Liver (tissue), 8 donors: ENCODE measurements at regions not wholly inside any gene's neighbourhood (a gene's known extent, or its start where the extent isn't known, plus 50 kb on each side); places are given as distances from the start of the nearest gene placed in this dataset.

Experiments
- DNase-seq: peaks from one replicate; pipeline ENCODE4 v3.0.0-alpha.2; 2017; ENCODE audit warnings: low spot score
- H3K27ac ChIP-seq, 2 donors: one replicate each; pipeline ENCODE4 v1.7.0; 2013; ENCODE audit warnings: inconsistent platforms in 2 of 2, low read length in 2 of 2, control low read depth in 1 of 2, low read depth in 1 of 2, mild to moderate bottlenecking in 1 of 2
- H3K27me3 ChIP-seq, 4 donors: one replicate each; pipeline versions ENCODE4 v1.6.1 to v1.7.0; 2013; ENCODE audit warnings: low read length in 3 of 4, inconsistent platforms in 1 of 4, mild to moderate bottlenecking in 1 of 4, moderate library complexity in 1 of 4; ENCODE audit not compliant: control insufficient read depth in 4 of 4, insufficient read depth in 4 of 4
- H3K36me3 ChIP-seq, 4 donors: one replicate each; pipeline versions ENCODE4 v1.6.1 to v1.7.0; 2013; ENCODE audit warnings: low read length in 3 of 4, mild to moderate bottlenecking in 3 of 4, low read depth in 1 of 4, moderate library complexity in 1 of 4; ENCODE audit not compliant: control insufficient read depth in 4 of 4, insufficient read depth in 3 of 4
- H3K4me1 ChIP-seq, 4 donors: one replicate each; pipeline versions ENCODE4 v1.6.1 to v1.7.0; 2013; ENCODE audit warnings: low read length in 3 of 4, mild to moderate bottlenecking in 3 of 4, moderate library complexity in 1 of 4; ENCODE audit not compliant: control insufficient read depth in 4 of 4, insufficient read depth in 4 of 4
- H3K4me3 ChIP-seq, 3 donors: one replicate each; pipeline versions ENCODE4 v1.6.1 to v1.7.0; 2013; ENCODE audit warnings: low read length in 3 of 3, control low read depth in 1 of 3, low read depth in 1 of 3, mild to moderate bottlenecking in 1 of 3
- H3K9ac ChIP-seq, 2 donors: one replicate each; pipeline ENCODE4 v1.7.0; 2013; ENCODE audit warnings: low read length in 2 of 2, mild to moderate bottlenecking in 2 of 2, moderate library complexity in 2 of 2, control low read depth in 1 of 2, low read depth in 1 of 2
- H3K9me3 ChIP-seq, 4 donors: one replicate each; pipeline versions ENCODE4 v1.6.1 to v1.7.0; 2013; ENCODE audit warnings: low read length in 3 of 4; ENCODE audit not compliant: control insufficient read depth in 4 of 4
- ATF3 ChIP-seq: IDR thresholded peaks from 2 replicates; pipeline ENCODE4 v1.6.1; 2016; ENCODE audit warnings: antibody characterized with exemption
- CTCF ChIP-seq: fragments of 150-350 bp; IDR thresholded peaks from 2 replicates; pipeline ENCODE4 v1.5.1; 2017; ENCODE audit warnings: improper control_type of control experiment, low read depth, low read length; ENCODE audit not compliant: missing input control
- EGR1 ChIP-seq, 2 donors: IDR thresholded peaks; 2 replicates each; pipeline ENCODE4 v1.6.1; 2016 to 2018; ENCODE audit warnings: antibody characterized with exemption in 2 of 2, low read depth in 2 of 2
- FOXA1 ChIP-seq: IDR thresholded peaks from 2 replicates; pipeline ENCODE4 v1.6.1; 2016; ENCODE audit warnings: antibody characterized with exemption
- FOXA2 ChIP-seq: IDR thresholded peaks from 2 replicates; pipeline ENCODE4 v1.6.1; 2016; ENCODE audit warnings: antibody characterized with exemption
- GABPA ChIP-seq, 2 donors: IDR thresholded peaks in 1 of 2; conservative IDR thresholded peaks in 1 of 2; 2 replicates each; pipeline ENCODE4 v1.6.1; 2016; ENCODE audit warnings: antibody characterized with exemption in 2 of 2, mild to moderate bottlenecking in 1 of 2, moderate library complexity in 1 of 2
- HNF4A ChIP-seq, 2 donors: conservative IDR thresholded peaks; 2 replicates each; pipeline ENCODE4 v1.6.1; 2016; ENCODE audit warnings: antibody characterized with exemption in 2 of 2, mild to moderate bottlenecking in 2 of 2
- HNF4G ChIP-seq: IDR thresholded peaks from 2 replicates; pipeline ENCODE4 v1.6.1; 2016; ENCODE audit warnings: antibody characterized with exemption
- JUND ChIP-seq, 2 donors: IDR thresholded peaks; 2 replicates each; pipeline ENCODE4 v1.6.1; 2016; ENCODE audit warnings: antibody characterized with exemption in 2 of 2
- MAX ChIP-seq: IDR thresholded peaks from 2 replicates; pipeline ENCODE4 v1.6.1; 2016; ENCODE audit warnings: antibody characterized with exemption
- NR2F2 ChIP-seq: IDR thresholded peaks from 2 replicates; pipeline ENCODE4 v1.6.1; 2016; ENCODE audit warnings: antibody characterized with exemption
- RAD21 ChIP-seq, 2 donors: IDR thresholded peaks; 2 replicates each; pipeline ENCODE4 v1.6.1; 2016; ENCODE audit warnings: antibody characterized with exemption in 2 of 2, mild to moderate bottlenecking in 2 of 2
- REST ChIP-seq: IDR thresholded peaks from 2 replicates; pipeline ENCODE4 v1.6.1; 2016; ENCODE audit warnings: antibody characterized with exemption, mild to moderate bottlenecking
- RXRA ChIP-seq, 2 donors: IDR thresholded peaks; 2 replicates each; pipeline ENCODE4 v1.6.1; 2017 to 2018; ENCODE audit warnings: antibody characterized with exemption in 2 of 2, mild to moderate bottlenecking in 1 of 2
- SP1 ChIP-seq: IDR thresholded peaks from 2 replicates; pipeline ENCODE4 v1.6.1; 2018; ENCODE audit warnings: antibody characterized with exemption, mild to moderate bottlenecking
- TAF1 ChIP-seq: conservative IDR thresholded peaks from 2 replicates; pipeline ENCODE4 v1.6.1; 2016; ENCODE audit warnings: antibody characterized with exemption, mild to moderate bottlenecking
- YY1 ChIP-seq: IDR thresholded peaks from 2 replicates; pipeline ENCODE4 v1.6.1; 2016; ENCODE audit warnings: antibody characterized with exemption, mild to moderate bottlenecking
- ZBTB33 ChIP-seq: IDR thresholded peaks from 2 replicates; pipeline ENCODE4 v1.6.1; 2016; ENCODE audit warnings: antibody characterized with exemption
- WGBS: extraction: QIAGEN DNeasy Blood & Tissue Kit; methylation state at CpG from one replicate; pipeline ENCODE4 v1.1.7; 2013; 5-methylcytosine and 5-hydroxymethylcytosine counted together
- donor health status: healthy.
- donor health status: healthy.
- donor health status: healthy.
- donor health status: healthy.
- donor health status: healthy.

- 85% methylated on average over 3 of the region's 3 CpGs for WGBS
- Histone ChIP-seq H3K4me1 (no peaks in the 10 kb centered on the region), H3K9me3 (no peaks in the 10 kb centered on the region), H3K27me3 (no peaks in the 10 kb centered on the region), H3K36me3 (no peaks in the 10 kb centered on the region), H3K4me3 (no peak overlapping the region), H3K27ac (no peak overlapping the region), H3K9ac (no peak overlapping the region)
- no peak for DNase-seq
- TF ChIP-seq EGR1 (IDR thresholded peaks at IDR 0.05; ENCODE audit: low read depth in 2 of 2) (no peak), FOXA1 (no peak), YY1 (no peak), FOXA2 (no peak), REST (no peak), ZBTB33 (no peak), NR2F2 (no peak), RXRA (IDR thresholded peaks at IDR 0.05) (no peak), RAD21 (IDR thresholded peaks at IDR 0.05) (no peak), HNF4A (conservative IDR thresholded peaks at IDR 0.05) (no peak), GABPA (IDR thresholded peaks at IDR 0.05 in 1 of 2, conservative IDR thresholded peaks at IDR 0.05 in 1 of 2) (no peak)
Measured at GRCh38 chr6:139926711-139927110, 552.3 kb upstream of the CITED2 start.

GRCh38 chr6:139925894-139926641, 551.6 kb upstream of the CITED2 start:
- H3K4me1 ChIP-seq, result no peaks in the 10 kb centered on the region
- no peaks in the 10 kb centered on the region for H3K27me3 ChIP-seq
- 68% methylated on average over 11 of the region's 11 CpGs for WGBS
- H3K9me3 ChIP-seq, result no peaks in the 10 kb centered on the region
- no peak overlapping the region for H3K4me3 ChIP-seq
- DNase-seq, result no peak
- no peaks in the 10 kb centered on the region for H3K36me3 ChIP-seq
- H3K27ac ChIP-seq, result no peak overlapping the region
- TF ChIP-seq SP1, result peak; percentile 55
- TF ChIP-seq ATF3, result no peak
- no peak for TF ChIP-seq MAX
- TF ChIP-seq RAD21 (IDR thresholded peaks at IDR 0.05), result no peak
- TF ChIP-seq CTCF, result no peak
- no peak for TF ChIP-seq EGR1 (IDR thresholded peaks at IDR 0.05; ENCODE audit: low read depth in 2 of 2)
- peak in 1 of 2 donors; percentile 15 for TF ChIP-seq JUND (IDR thresholded peaks at IDR 0.05)
- TF ChIP-seq ZBTB33, result no peak
- TF ChIP-seq FOXA2, result no peak
- no peak for TF ChIP-seq RXRA (IDR thresholded peaks at IDR 0.05)
- no peak for TF ChIP-seq TAF1
- TF ChIP-seq HNF4A (conservative IDR thresholded peaks at IDR 0.05), result peak; percentile 26 to 65
- TF ChIP-seq YY1, result no peak
- TF ChIP-seq HNF4G, result no peak
- TF ChIP-seq REST, result no peak
- no peak overlapping the region for H3K9ac ChIP-seq
